Esophagus muscularis mucosa (tissue), 3 donors: ENCODE measurements at regions not wholly inside any gene's neighbourhood (a gene's known extent, or its start where the extent isn't known, plus 50 kb on each side); places are given as distances from the start of the nearest gene placed in this dataset.

Experiments
- CTCF ChIP-seq, 3 experiments: fragments of 200-600 bp in 2 of 3; fragments of 450-650 bp in 1 of 3; sonication (generic) in 2 of 3; IDR thresholded peaks; one replicate each; pipeline ENCODE4 v1.5.1; 2017 to 2019; ENCODE audit warnings: antibody characterized with exemption in 3 of 3, mild to moderate bottlenecking in 2 of 3, moderate library complexity in 1 of 3
- POLR2AphosphoS5 ChIP-seq, 2 donors: sonication (generic); formaldehyde crosslinking; IDR thresholded peaks; one replicate each; pipeline ENCODE4 v1.6.1; 2017; ENCODE audit warnings: antibody characterized with exemption in 2 of 2

- no peak for TF ChIP-seq CTCF (IDR thresholded peaks at IDR 0.05)
- no peak for TF ChIP-seq POLR2AphosphoS5 (IDR thresholded peaks at IDR 0.05)
Observed at GRCh38 chr21:29470397-29470796, 171.7 kb downstream of the BACH1 start.
